Esophagus squamous epithelium (tissue), 5 donors: ENCODE measurements at regions not wholly inside any gene's neighbourhood (a gene's known extent, or its start where the extent isn't known, plus 50 kb on each side); places are given as distances from the start of the nearest gene placed in this dataset.

Experiments
- DNase-seq: peaks from one replicate; lab custom pipeline; 2025; lab: John Stamatoyannopoulos, UW
- H3K27ac ChIP-seq, 4 donors: fragments of 200-600 bp; sonication (generic); one replicate each; pipeline ENCODE4 v1.5.1; 2016 to 2019; ENCODE audit warnings: mild to moderate bottlenecking in 1 of 4
- H3K27me3 ChIP-seq, 4 donors: fragments of 200-600 bp; sonication (generic); 1 replicate in 3 of 4; 2 replicates in 1 of 4; pipeline versions ENCODE4 v1.5.1 to v1.6.0; 2017 to 2021; ENCODE audit warnings: antibody characterized with exemption in 1 of 4
- H3K36me3 ChIP-seq, 3 donors: fragments of 200-600 bp; sonication (generic); one replicate each; pipeline ENCODE4 v1.5.1; 2016 to 2019
- H3K4me1 ChIP-seq, 3 donors: fragments of 200-600 bp; sonication (generic); one replicate each; pipeline ENCODE4 v1.5.1; 2017 to 2019
- H3K4me3 ChIP-seq, 4 donors: fragments of 200-600 bp; sonication (generic); 1 replicate in 3 of 4; 2 replicates in 1 of 4; pipeline ENCODE4 v1.5.1; 2016 to 2019; ENCODE audit warnings: mild to moderate bottlenecking in 2 of 4, moderate library complexity in 1 of 4
- H3K9me3 ChIP-seq, 3 donors: fragments of 200-600 bp; sonication (generic); one replicate each; pipeline ENCODE4 v1.5.1; 2016 to 2019
- CTCF ChIP-seq, 6 experiments: fragments of 450-650 bp in 4 of 6; fragments of 200-600 bp in 2 of 6; sonication (generic) in 2 of 6; IDR thresholded peaks; one replicate each; pipeline ENCODE4 v1.5.1; 2016 to 2019; ENCODE audit warnings: antibody characterized with exemption in 6 of 6, mild to moderate bottlenecking in 4 of 6, moderate library complexity in 4 of 6
- POLR2A ChIP-seq, 4 donors: fragments of 450-650 bp; IDR thresholded peaks; one replicate each; pipeline ENCODE4 v1.6.1; 2017; ENCODE audit warnings: antibody characterized with exemption in 4 of 4, mild to moderate bottlenecking in 4 of 4, moderate library complexity in 3 of 4
- whole genome bisulfite sequencing, 2 donors: methylation state at CpG; one replicate each; pipeline ENCODE4 v1.1.5; 2018; 5-methylcytosine and 5-hydroxymethylcytosine counted together
- intact Hi-C: fragments of 100-400 bp; cut with DNase I; formaldehyde crosslinking; loops from one replicate; pipeline ENCODE4 v1.15.0; 2022
- donor health status: DM: yes; HTN: yes; CAD: no.

GRCh38 chr14:100406505-100407131, 83.5 kb downstream of the SLC25A47 start:
- no peak for DNase-seq
- no peaks in the 10 kb centered on the region for H3K36me3 ChIP-seq
- H3K27ac ChIP-seq = no peak overlapping the region
- 83 to 85% methylated on average over 6 to 10 of the region's 10 CpGs for WGBS, 2 donors
- H3K9me3 ChIP-seq = no peaks in the 10 kb centered on the region
- intact Hi-C loops = no loop called here
- TF ChIP-seq POLR2A (IDR thresholded peaks at IDR 0.05) (no peak), CTCF (IDR thresholded peaks at IDR 0.05) (no peak)
- H3K4me1 ChIP-seq = peaks cover 0 to 15% (median 0%) of the 10 kb centered on the region in 3 donors
- no peaks in the 10 kb centered on the region for H3K27me3 ChIP-seq
- H3K4me3 ChIP-seq = no peak overlapping the region

GRCh38 chr14:100407376-100408102, 84.4 kb downstream of the SLC25A47 start:
- WGBS, 2 donors = 89 to 90% methylated on average over 3 to 5 of the region's 11 CpGs
- intact Hi-C loops = no loop called here
- Histone ChIP-seq H3K36me3 (no peaks in the 10 kb centered on the region), H3K9me3 (no peaks in the 10 kb centered on the region), H3K4me3 (no peak overlapping the region), H3K27ac (no peak overlapping the region), H3K27me3 (no peaks in the 10 kb centered on the region), H3K4me1 (peaks cover 0 to 12% (median 0%) of the 10 kb centered on the region in 3 donors)
- no peak for DNase-seq
- TF ChIP-seq POLR2A (IDR thresholded peaks at IDR 0.05) = no peak
- no peak for TF ChIP-seq CTCF (IDR thresholded peaks at IDR 0.05)

- intact Hi-C loops = no loop called here
Measured at GRCh38 chr14:100408350-100409002, 85.3 kb downstream of the SLC25A47 start.

DNA sequence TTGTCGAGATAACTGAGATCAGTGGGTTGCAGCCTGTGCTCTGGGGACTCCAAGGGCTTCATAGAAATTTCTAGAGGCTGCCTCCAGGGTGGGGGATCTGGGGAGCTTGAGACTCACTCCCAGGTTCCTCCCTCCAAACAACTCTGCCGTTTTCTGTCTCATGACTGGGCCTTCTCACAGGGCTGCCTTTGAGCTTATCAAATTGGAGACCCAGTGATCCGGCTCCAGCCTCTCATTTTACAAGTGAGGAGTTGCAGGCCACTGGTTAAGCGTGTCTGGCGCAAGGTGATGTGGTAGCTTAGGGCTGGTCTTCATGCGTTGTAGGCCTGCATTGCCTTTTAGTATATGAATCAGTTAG, 85.8 kb downstream of the SLC25A47 start:
- H3K9me3 ChIP-seq = no peaks in the 10 kb centered on the region
- no peak for TF ChIP-seq CTCF (IDR thresholded peaks at IDR 0.05)
- TF ChIP-seq POLR2A (IDR thresholded peaks at IDR 0.05) = no peak
- no peak overlapping the region for H3K27ac ChIP-seq
- no peaks in the 10 kb centered on the region for H3K36me3 ChIP-seq
- WGBS, 2 donors = 83 to 85% methylated on average over 6 of the region's 6 CpGs
- H3K4me1 ChIP-seq = peaks cover 0 to 8% (median 0%) of the 10 kb centered on the region in 3 donors
- DNase-seq = no peak
- H3K4me3 ChIP-seq = no peak overlapping the region
- intact Hi-C loops = no loop called here
- H3K27me3 ChIP-seq = no peaks in the 10 kb centered on the region

More at GRCh38 chr14:100408350-100409002, 85.3 kb downstream of the SLC25A47 start:
- Histone ChIP-seq H3K27me3 (no peaks in the 10 kb centered on the region), H3K4me1 (peaks cover 0 to 8% (median 0%) of the 10 kb centered on the region in 3 donors), H3K36me3 (no peaks in the 10 kb centered on the region), H3K4me3 (no peak overlapping the region), H3K27ac (no peak overlapping the region), H3K9me3 (no peaks in the 10 kb centered on the region)
- WGBS, 2 donors = 76 to 87% methylated on average over 9 to 10 of the region's 10 CpGs
- TF ChIP-seq POLR2A (IDR thresholded peaks at IDR 0.05) (no peak), CTCF (IDR thresholded peaks at IDR 0.05) (no peak)
- DNase-seq = no peak

DNA sequence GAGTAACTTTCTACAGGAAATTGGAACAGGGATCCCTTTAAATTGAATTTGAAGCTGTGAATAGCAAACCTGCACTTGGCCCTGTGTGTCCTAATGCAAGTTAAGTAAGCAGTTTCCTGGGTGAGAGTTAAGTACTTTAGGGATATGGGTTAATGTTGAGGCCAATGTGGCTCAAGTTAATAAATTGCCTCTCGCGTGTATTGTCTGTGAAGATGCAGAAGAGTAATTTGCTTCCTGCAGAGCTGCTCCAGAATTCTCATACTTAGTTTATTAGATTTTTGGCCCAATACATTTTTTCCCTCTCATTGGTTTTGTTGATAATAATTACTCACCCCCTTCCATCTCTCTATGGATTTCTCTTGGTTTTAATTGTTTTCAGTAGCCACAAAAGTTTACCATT, 86.5 kb downstream of the SLC25A47 start:
- H3K4me3 ChIP-seq = no peak overlapping the region
- intact Hi-C loops = no loop called here
- no peak for DNase-seq
- H3K27me3 ChIP-seq = no peaks in the 10 kb centered on the region
- H3K36me3 ChIP-seq = no peaks in the 10 kb centered on the region
- no peak for TF ChIP-seq POLR2A (IDR thresholded peaks at IDR 0.05)
- no peak for TF ChIP-seq CTCF (IDR thresholded peaks at IDR 0.05)
- WGBS, 2 donors = 79 to 87% methylated on average over 2 of the region's 2 CpGs
- H3K9me3 ChIP-seq = no peaks in the 10 kb centered on the region
- no peak overlapping the region for H3K27ac ChIP-seq
- peaks cover 0 to 8% (median 0%) of the 10 kb centered on the region in 3 donors for H3K4me1 ChIP-seq
